Activated CD4-positive, alpha-beta T cell treated with anti-CD3 and anti-CD28 coated beads, Interleukin-2, Interleukin-6, amounts not matched to agents 100 ng/mL and 50 ng/mL, durations not matched to agents 16 hours and 8 hours (primary cell): ENCODE measurements at regions not wholly inside any gene's neighbourhood (a gene's known extent, or its start where the extent isn't known, plus 50 kb on each side); places are given as distances from the start of the nearest gene placed in this dataset.

ENCODE experiments used
- DNase-seq: peaks from one replicate; pipeline ENCODE4 v3.0.0-alpha.2; 2020

GRCh38 chr4:3818371-3818770 is 52.2 kb downstream of the ADRA2C start:
- DNase-seq, result no peak

GRCh38 chr4:3819210-3819919 is 53.2 kb downstream of the ADRA2C start:
- no peak for DNase-seq

GRCh38 chr4:3820016-3820805 is 54.0 kb downstream of the ADRA2C start:
- no peak for DNase-seq

- DNase-seq, result no peak
Observed at GRCh38 chr4:3820806-3821579, 54.8 kb downstream of the ADRA2C start.

GRCh38 chr4:3821580-3822229 is 55.5 kb downstream of the ADRA2C start:
- DNase-seq, result no peak

GRCh38 chr4:3822230-3822947 is 56.2 kb downstream of the ADRA2C start:
- DNase-seq, result no peak

GRCh38 chr4:3823496-3824341 is 57.5 kb downstream of the ADRA2C start:
- no peak for DNase-seq

- DNase-seq, result no peak
Observed at GRCh38 chr4:3824521-3825270, 58.5 kb downstream of the ADRA2C start.

- no peak for DNase-seq
Observed at GRCh38 chr4:3825530-3825929, 59.3 kb downstream of the ADRA2C start.

GRCh38 chr4:3826247-3827172 is 60.3 kb downstream of the ADRA2C start:
- DNase-seq, result no peak

GRCh38 chr4:3827616-3828492 is 61.7 kb downstream of the ADRA2C start:
- no peak for DNase-seq

GRCh38 chr4:3828546-3828945 is 62.4 kb downstream of the ADRA2C start:
- no peak for DNase-seq

- DNase-seq, result no peak
Observed at GRCh38 chr4:3829211-3829955, 63.2 kb downstream of the ADRA2C start.

- no peak for DNase-seq
Observed at GRCh38 chr4:3829956-3830773, 64.0 kb downstream of the ADRA2C start.

- DNase-seq, result no peak
Observed at GRCh38 chr4:3830774-3831528, 64.8 kb downstream of the ADRA2C start.
